Epithelial cell of proximal tubule (primary cell): ENCODE measurements at regions not wholly inside any gene's neighbourhood (a gene's known extent, or its start where the extent isn't known, plus 50 kb on each side); places are given as distances from the start of the nearest gene placed in this dataset.

ENCODE experiments used
- DNase-seq: peaks from one replicate; pipeline ENCODE4 v3.0.0-alpha.2; 2011; ENCODE audit warnings: low read depth
- H3K4me3 ChIP-seq: 2 replicates; pipeline ENCODE4 v1.5.1; 2011; ENCODE audit warnings: low read depth, mild to moderate bottlenecking, low read length
- TF ChIP-seq, protein P1 (sequence below): conservative IDR thresholded peaks from 2 replicates; pipeline ENCODE4 v1.5.1; 2012; ENCODE audit warnings: low read depth, mild to moderate bottlenecking, low read length

- TF ChIP-seq, protein P1, sequence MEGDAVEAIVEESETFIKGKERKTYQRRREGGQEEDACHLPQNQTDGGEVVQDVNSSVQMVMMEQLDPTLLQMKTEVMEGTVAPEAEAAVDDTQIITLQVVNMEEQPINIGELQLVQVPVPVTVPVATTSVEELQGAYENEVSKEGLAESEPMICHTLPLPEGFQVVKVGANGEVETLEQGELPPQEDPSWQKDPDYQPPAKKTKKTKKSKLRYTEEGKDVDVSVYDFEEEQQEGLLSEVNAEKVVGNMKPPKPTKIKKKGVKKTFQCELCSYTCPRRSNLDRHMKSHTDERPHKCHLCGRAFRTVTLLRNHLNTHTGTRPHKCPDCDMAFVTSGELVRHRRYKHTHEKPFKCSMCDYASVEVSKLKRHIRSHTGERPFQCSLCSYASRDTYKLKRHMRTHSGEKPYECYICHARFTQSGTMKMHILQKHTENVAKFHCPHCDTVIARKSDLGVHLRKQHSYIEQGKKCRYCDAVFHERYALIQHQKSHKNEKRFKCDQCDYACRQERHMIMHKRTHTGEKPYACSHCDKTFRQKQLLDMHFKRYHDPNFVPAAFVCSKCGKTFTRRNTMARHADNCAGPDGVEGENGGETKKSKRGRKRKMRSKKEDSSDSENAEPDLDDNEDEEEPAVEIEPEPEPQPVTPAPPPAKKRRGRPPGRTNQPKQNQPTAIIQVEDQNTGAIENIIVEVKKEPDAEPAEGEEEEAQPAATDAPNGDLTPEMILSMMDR = no peak
- no peak overlapping the region for H3K4me3 ChIP-seq
- DNase-seq = no peak
Measured at GRCh38 chr4:53680598-53680997, 89.3 kb upstream of the LNX1 start.

DNA sequence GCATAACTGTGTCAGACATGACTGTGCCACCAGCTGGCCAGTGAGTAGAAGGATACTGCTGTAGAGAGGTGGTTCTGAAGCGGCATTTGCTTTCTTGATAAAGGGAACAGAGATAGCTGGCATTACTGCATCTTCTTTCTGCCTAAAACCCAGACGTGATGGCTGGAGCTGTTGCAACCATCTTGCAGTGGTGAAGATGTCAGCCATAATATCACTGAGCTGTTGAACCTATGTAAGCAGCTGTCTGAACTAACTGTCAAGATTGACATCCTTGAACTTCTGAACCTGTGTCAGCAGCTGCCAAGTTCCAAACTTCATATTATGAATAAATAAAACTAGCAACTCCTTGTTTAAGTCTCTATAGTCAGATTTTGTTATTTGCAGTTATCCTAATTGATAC lies 88.9 kb upstream of the LNX1 start:
- no peak overlapping the region for H3K4me3 ChIP-seq
- TF ChIP-seq, protein P1 = no peak
- DNase-seq = no peak

- no peak overlapping the region for H3K4me3 ChIP-seq
- DNase-seq = no peak
- TF ChIP-seq, protein P1 = no peak
Measured at GRCh38 chr4:53676402-53676871, 85.2 kb upstream of the LNX1 start.

DNA sequence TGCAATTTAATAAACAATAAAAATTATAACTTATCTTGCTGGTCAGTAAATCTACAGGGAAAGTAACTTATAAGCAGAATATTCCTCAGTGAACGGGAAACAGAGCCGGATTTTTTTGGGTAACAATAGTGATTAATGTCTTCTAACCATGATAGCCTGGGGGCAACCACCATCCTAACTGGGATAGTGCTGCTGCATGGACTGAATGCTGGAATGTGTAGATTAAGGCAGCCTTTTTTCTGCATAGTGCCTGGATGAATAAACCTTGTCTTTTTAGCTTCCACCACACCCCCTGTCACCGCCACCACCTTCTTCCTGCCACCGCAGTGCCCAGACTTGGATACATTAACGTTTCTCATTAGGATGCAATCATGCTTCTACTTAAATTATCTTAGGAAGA lies 83.6 kb upstream of the LNX1 start:
- TF ChIP-seq, protein P1 = no peak
- DNase-seq = no peak
- H3K4me3 ChIP-seq = no peak overlapping the region

DNA sequence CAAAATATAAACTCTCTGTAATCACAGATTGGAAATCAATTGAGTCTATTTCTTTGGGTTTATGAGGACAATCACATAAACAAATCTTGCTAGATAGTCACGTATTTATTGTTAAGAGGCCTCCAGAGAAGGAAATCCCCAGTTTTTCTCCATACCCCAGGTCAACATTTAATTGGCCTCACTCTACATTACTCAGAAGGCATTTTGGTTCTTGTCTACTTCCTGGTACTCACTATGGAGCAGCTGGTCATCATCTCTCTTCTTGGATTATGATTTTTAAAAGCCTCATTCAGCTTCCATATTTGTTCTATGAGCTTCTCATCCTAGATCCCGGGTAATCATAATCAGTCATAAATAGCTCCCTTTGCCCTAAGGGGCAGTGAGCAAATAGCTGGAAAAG lies 81.6 kb upstream of the LNX1 start:
- no peak overlapping the region for H3K4me3 ChIP-seq
- no peak for DNase-seq
- TF ChIP-seq, protein P1 = no peak

GRCh38 chr4:53671757-53672156 lies 80.5 kb upstream of the LNX1 start:
- TF ChIP-seq, protein P1 = no peak
- no peak for DNase-seq
- H3K4me3 ChIP-seq = no peak overlapping the region

DNA sequence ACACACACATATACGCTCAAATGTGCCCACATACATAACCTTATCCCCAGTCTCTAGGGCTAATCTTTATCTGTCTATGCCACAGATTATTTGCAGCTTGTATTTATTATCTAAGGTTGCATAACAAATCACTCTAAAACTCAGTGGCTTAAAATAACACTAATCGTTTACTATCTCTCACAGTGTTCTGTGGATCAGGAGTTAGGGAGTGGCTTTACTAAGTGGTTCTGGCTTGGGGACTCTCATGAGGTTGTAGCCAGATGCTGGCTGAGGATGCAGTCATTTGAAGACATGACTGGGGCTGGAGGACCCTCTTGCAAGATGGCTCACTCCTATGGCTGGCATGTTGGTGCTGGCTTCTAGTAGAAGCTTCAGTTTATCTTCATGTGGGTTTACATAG lies 68.5 kb upstream of the LNX1 start:
- H3K4me3 ChIP-seq = no peak overlapping the region
- DNase-seq = no peak
- TF ChIP-seq, protein P1 = no peak
